ENCODE measurements at regions not wholly inside any gene's neighbourhood (a gene's known extent, or its start where the extent isn't known, plus 50 kb on each side); places are given as distances from the start of the nearest gene placed in this dataset.

- TF ChIP-seq CTCF (IDR thresholded peaks at IDR 0.05) (no peak), EZH2 (IDR thresholded peaks at IDR 0.05) (no peak)
Observed at GRCh38 chr16:8326232-8326631, 264.1 kb downstream of the TMEM114 start.

All from neural progenitor cell (in vitro differentiated cells).